SK-N-SH (cell line): ENCODE measurements at regions not wholly inside any gene's neighbourhood (a gene's known extent, or its start where the extent isn't known, plus 50 kb on each side); places are given as distances from the start of the nearest gene placed in this dataset.

Experiments
- CTCF ChIA-PET: fragments of 300-600, 350-600 bp; formaldehyde crosslinking; extraction: SDS; loops from one replicate; lab custom pipeline; 2021; lab: Yijun Ruan, JAX
- POLR2A ChIA-PET: fragments of 350-600 bp; sonication (Branson Sonifier 250); formaldehyde crosslinking; extraction: SDS; loops from one replicate; lab custom pipeline; 2020; ENCODE audit warnings: antibody characterized with exemption, inconsistent platforms; lab: Yijun Ruan, JAX
- DNase-seq: peaks from one replicate; pipeline ENCODE4 v3.0.0; 2012
- H2AFZ ChIP-seq: fragments of 200-600 bp; sonication (generic); 2 replicates; pipeline ENCODE4 v1.8.1; 2016; ENCODE audit warnings: antibody characterized with exemption, mild to moderate bottlenecking, low read depth
- H3F3A ChIP-seq: fragments of 200-600 bp; sonication (generic); replicated peaks from 2 replicates; pipeline ENCODE3; 2016; ENCODE audit warnings: antibody characterized with exemption, mild to moderate bottlenecking; ENCODE audit not compliant: insufficient read depth
- H3K27ac ChIP-seq, 2 experiments: fragments of 200-500 bp in 1 of 2; fragments of 200-600 bp in 1 of 2; sonication (Bioruptor generic) in 1 of 2; sonication (generic), shearing (Covaris generic) in 1 of 2; 2 replicates each; pipeline versions ENCODE4 v1.5.1 to v1.6.1; 2014 to 2016; ENCODE audit warnings: low read depth in 2 of 2, inconsistent platforms in 1 of 2, low read length in 1 of 2, mild to moderate bottlenecking in 1 of 2, mixed read lengths in 1 of 2
- H3K27me3 ChIP-seq: fragments of 200-600 bp; sonication (generic), shearing (Covaris generic); 2 replicates; pipeline ENCODE4 v1.6.1; 2016; ENCODE audit warnings: mixed run types; ENCODE audit not compliant: insufficient read depth
- H3K36me3 ChIP-seq, 2 experiments: fragments of 200-500 bp in 1 of 2; fragments of 200-600 bp in 1 of 2; sonication (Bioruptor generic) in 1 of 2; sonication (generic) in 1 of 2; replicated peaks in 1 of 2; 2 replicates each; pipeline versions ENCODE3 to v1.5.1; 2014 to 2016; ENCODE audit warnings: low read length in 1 of 2, mild to moderate bottlenecking in 1 of 2; ENCODE audit not compliant: insufficient read depth in 2 of 2, control insufficient read depth in 1 of 2
- H3K4me1 ChIP-seq, 2 experiments: fragments of 200-500 bp in 1 of 2; fragments of 200-600 bp in 1 of 2; sonication (Bioruptor generic) in 1 of 2; sonication (generic), shearing (Covaris generic) in 1 of 2; 2 replicates each; pipeline versions ENCODE4 v1.5.1 to v1.6.1; 2014 to 2016; ENCODE audit warnings: low read depth in 1 of 2, low read length in 1 of 2, mixed run types in 1 of 2; ENCODE audit not compliant: insufficient read depth in 2 of 2, control insufficient read depth in 1 of 2
- H3K4me2 ChIP-seq: fragments of 200-600 bp; sonication (generic), shearing (Covaris generic); 2 replicates; pipeline ENCODE4 v1.6.1; 2017; ENCODE audit warnings: mixed run types
- H3K4me3 ChIP-seq, 2 experiments: fragments of 200-500 bp in 1 of 2; fragments of 200-600 bp in 1 of 2; sonication (Bioruptor generic) in 1 of 2; sonication (generic), shearing (Covaris generic) in 1 of 2; 2 replicates each; pipeline versions ENCODE4 v1.5.1 to v1.8.1; 2014 to 2016; ENCODE audit warnings: low read depth in 2 of 2, inconsistent platforms in 1 of 2, low read length in 1 of 2, mild to moderate bottlenecking in 1 of 2, mixed read lengths in 1 of 2, moderate library complexity in 1 of 2
- H3K79me2 ChIP-seq: fragments of 200-600 bp; sonication (generic); 2 replicates; pipeline ENCODE4 v1.8.1; 2017; ENCODE audit warnings: mild to moderate bottlenecking; ENCODE audit not compliant: insufficient read depth
- H3K9ac ChIP-seq: fragments of 200-600 bp; sonication (generic); 2 replicates; pipeline ENCODE4 v1.6.1; 2017; ENCODE audit warnings: mixed run types
- H3K9me2 ChIP-seq: fragments of 200-600 bp; sonication (generic); 2 replicates; pipeline ENCODE4 v1.6.1; 2017; ENCODE audit warnings: mixed run types
- H3K9me3 ChIP-seq: fragments of 200-600 bp; sonication (generic); 2 replicates; pipeline ENCODE4 v1.6.1; 2017; ENCODE audit warnings: mixed run types, mild to moderate bottlenecking, moderate library complexity
- H4K20me1 ChIP-seq: fragments of 200-600 bp; sonication (generic); 2 replicates; pipeline ENCODE4 v1.6.1; 2017; ENCODE audit warnings: mild to moderate bottlenecking, mixed run types; ENCODE audit not compliant: insufficient read depth
- MEF2A ChIP-seq: IDR thresholded peaks from 2 replicates; pipeline ENCODE4 v1.4.0; 2012; ENCODE audit warnings: low read depth, borderline replicate concordance
- NRF1 ChIP-seq: IDR thresholded peaks from 2 replicates; pipeline ENCODE4 v1.6.1; 2012; ENCODE audit warnings: low read depth, mild to moderate bottlenecking, low read length
- RAD21 ChIP-seq: IDR thresholded peaks from 2 replicates; pipeline ENCODE4 v1.6.1; 2012; ENCODE audit warnings: mild to moderate bottlenecking, low read length
- RXRA ChIP-seq: IDR thresholded peaks from 2 replicates; pipeline ENCODE4 v1.4.0; 2012; ENCODE audit warnings: low read depth, mild to moderate bottlenecking, borderline replicate concordance
- TAF1 ChIP-seq: IDR thresholded peaks from 2 replicates; pipeline ENCODE4 v1.6.1; 2012; ENCODE audit warnings: low read depth, mild to moderate bottlenecking, low read length, moderate library complexity, borderline replicate concordance
- USF2 ChIP-seq: fragments of 150-350 bp; IDR thresholded peaks from 2 replicates; pipeline ENCODE4 v1.6.1; 2017; ENCODE audit warnings: antibody characterized with exemption, low read length, low read depth, borderline replicate concordance
- WGBS: methylation state at CpG from one replicate; pipeline ENCODE4 v1.1.6; 2017; ENCODE audit warnings: low lambda C conversion rate; 5-methylcytosine and 5-hydroxymethylcytosine counted together
- TF ChIP-seq, protein P1 (sequence below): IDR thresholded peaks from 2 replicates; pipeline ENCODE4 v1.4.0; 2012; ENCODE audit warnings: low read depth, borderline replicate concordance
- TF ChIP-seq, protein P2 (sequence below): IDR thresholded peaks from 2 replicates; pipeline ENCODE4 v1.6.1; 2012; ENCODE audit warnings: mild to moderate bottlenecking, low read depth, low read length, moderate library complexity
- TF ChIP-seq, protein P3 (sequence below): fragments of 150-350 bp; IDR thresholded peaks from 2 replicates; pipeline ENCODE4 v1.6.1; 2016; ENCODE audit warnings: mild to moderate bottlenecking, low read depth, low read length

DNA sequence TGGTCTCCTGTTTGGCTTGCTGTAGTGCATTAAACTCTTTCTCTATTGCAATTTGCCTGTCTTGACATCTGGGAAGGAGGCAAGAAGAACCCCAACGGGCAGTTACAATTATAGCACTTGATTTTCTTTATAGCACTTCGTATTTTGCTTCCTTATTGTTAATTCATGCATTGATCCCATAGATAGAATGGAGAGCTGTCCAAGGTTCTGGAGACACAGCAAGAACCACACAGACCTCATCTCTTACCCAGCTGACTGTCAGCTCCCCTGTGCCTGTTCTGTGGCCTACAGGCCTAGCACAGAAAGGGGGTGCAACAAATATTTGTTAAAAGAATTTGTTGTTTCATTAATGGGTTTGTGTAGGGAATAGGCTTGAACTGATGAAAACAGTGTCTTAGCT is 194.3 kb downstream of the GALNT1 start:
- no peak overlapping the region for H2AFZ ChIP-seq
- H3K9me2 ChIP-seq: no peaks in the 10 kb centered on the region
- H3K4me2 ChIP-seq: no peak overlapping the region
- WGBS: 22% methylated on average over 2 of the region's 2 CpGs
- H3K36me3 ChIP-seq: no peaks in the 10 kb centered on the region
- H3K4me3 ChIP-seq: no peak overlapping the region
- H3K4me1 ChIP-seq: peaks cover 0 to 12% of the 10 kb centered on the region in 2 experiments; a peak in 1 of 4 replicates
- no peaks in the 10 kb centered on the region for H3K9me3 ChIP-seq
- H3K79me2 ChIP-seq: no peaks in the 10 kb centered on the region
- DNase-seq: no peak
- no peak for TF ChIP-seq USF2
- no peak for TF ChIP-seq RXRA
- no peak for TF ChIP-seq MEF2A
- TF ChIP-seq RAD21: no peak
- TF ChIP-seq, protein P1, sequence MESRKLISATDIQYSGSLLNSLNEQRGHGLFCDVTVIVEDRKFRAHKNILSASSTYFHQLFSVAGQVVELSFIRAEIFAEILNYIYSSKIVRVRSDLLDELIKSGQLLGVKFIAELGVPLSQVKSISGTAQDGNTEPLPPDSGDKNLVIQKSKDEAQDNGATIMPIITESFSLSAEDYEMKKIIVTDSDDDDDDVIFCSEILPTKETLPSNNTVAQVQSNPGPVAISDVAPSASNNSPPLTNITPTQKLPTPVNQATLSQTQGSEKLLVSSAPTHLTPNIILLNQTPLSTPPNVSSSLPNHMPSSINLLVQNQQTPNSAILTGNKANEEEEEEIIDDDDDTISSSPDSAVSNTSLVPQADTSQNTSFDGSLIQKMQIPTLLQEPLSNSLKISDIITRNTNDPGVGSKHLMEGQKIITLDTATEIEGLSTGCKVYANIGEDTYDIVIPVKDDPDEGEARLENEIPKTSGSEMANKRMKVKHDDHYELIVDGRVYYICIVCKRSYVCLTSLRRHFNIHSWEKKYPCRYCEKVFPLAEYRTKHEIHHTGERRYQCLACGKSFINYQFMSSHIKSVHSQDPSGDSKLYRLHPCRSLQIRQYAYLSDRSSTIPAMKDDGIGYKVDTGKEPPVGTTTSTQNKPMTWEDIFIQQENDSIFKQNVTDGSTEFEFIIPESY: no peak
- TF ChIP-seq, protein P2, sequence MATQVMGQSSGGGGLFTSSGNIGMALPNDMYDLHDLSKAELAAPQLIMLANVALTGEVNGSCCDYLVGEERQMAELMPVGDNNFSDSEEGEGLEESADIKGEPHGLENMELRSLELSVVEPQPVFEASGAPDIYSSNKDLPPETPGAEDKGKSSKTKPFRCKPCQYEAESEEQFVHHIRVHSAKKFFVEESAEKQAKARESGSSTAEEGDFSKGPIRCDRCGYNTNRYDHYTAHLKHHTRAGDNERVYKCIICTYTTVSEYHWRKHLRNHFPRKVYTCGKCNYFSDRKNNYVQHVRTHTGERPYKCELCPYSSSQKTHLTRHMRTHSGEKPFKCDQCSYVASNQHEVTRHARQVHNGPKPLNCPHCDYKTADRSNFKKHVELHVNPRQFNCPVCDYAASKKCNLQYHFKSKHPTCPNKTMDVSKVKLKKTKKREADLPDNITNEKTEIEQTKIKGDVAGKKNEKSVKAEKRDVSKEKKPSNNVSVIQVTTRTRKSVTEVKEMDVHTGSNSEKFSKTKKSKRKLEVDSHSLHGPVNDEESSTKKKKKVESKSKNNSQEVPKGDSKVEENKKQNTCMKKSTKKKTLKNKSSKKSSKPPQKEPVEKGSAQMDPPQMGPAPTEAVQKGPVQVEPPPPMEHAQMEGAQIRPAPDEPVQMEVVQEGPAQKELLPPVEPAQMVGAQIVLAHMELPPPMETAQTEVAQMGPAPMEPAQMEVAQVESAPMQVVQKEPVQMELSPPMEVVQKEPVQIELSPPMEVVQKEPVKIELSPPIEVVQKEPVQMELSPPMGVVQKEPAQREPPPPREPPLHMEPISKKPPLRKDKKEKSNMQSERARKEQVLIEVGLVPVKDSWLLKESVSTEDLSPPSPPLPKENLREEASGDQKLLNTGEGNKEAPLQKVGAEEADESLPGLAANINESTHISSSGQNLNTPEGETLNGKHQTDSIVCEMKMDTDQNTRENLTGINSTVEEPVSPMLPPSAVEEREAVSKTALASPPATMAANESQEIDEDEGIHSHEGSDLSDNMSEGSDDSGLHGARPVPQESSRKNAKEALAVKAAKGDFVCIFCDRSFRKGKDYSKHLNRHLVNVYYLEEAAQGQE: peak; percentile 92
- TF ChIP-seq, all 33 proteins: peak for 1
- POLR2A ChIA-PET: no interaction called here
- Histone ChIP-seq H3K27me3 (no peaks in the 10 kb centered on the region), H3F3A (no peaks in the 10 kb centered on the region), H4K20me1 (no peaks in the 10 kb centered on the region), H3K27ac (no peak overlapping the region), H3K9ac (no peak overlapping the region)
- CTCF ChIA-PET: interaction anchor here (1.1 to 3.4 kb wide), 2 partner anchors 19 to 174 kb away, joined by 3 to 13 read pairs; no protein-coding TSS in a partner anchor

- no peak for DNase-seq
- H3K9ac ChIP-seq: no peak overlapping the region
- no peaks in the 10 kb centered on the region for H3K9me2 ChIP-seq
- TF ChIP-seq TAF1 (no peak), USF2 (no peak), NRF1 (no peak), RAD21 (no peak)
- TF ChIP-seq, protein P3, sequence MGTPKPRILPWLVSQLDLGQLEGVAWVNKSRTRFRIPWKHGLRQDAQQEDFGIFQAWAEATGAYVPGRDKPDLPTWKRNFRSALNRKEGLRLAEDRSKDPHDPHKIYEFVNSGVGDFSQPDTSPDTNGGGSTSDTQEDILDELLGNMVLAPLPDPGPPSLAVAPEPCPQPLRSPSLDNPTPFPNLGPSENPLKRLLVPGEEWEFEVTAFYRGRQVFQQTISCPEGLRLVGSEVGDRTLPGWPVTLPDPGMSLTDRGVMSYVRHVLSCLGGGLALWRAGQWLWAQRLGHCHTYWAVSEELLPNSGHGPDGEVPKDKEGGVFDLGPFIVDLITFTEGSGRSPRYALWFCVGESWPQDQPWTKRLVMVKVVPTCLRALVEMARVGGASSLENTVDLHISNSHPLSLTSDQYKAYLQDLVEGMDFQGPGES: no peak
- H3K79me2 ChIP-seq: no peaks in the 10 kb centered on the region
- H4K20me1 ChIP-seq: no peaks in the 10 kb centered on the region
- no peaks in the 10 kb centered on the region for H3F3A ChIP-seq
- no peaks in the 10 kb centered on the region for H3K36me3 ChIP-seq
- H3K27ac ChIP-seq: no peak overlapping the region
- no peak overlapping the region for H3K4me2 ChIP-seq
- H3K4me1 ChIP-seq: peaks cover 0 to 12% of the 10 kb centered on the region in 2 experiments; a peak in 1 of 4 replicates
- H3K27me3 ChIP-seq: no peaks in the 10 kb centered on the region
- no peak overlapping the region for H2AFZ ChIP-seq
- WGBS: 43% methylated on average over 2 of the region's 2 CpGs
- no peaks in the 10 kb centered on the region for H3K9me3 ChIP-seq
- no peak overlapping the region for H3K4me3 ChIP-seq
- POLR2A ChIA-PET: no interaction called here
- CTCF ChIA-PET: interaction anchor here (1.1 to 3.4 kb wide), 2 partner anchors 20 to 173 kb away, joined by 3 to 13 read pairs; no protein-coding TSS in a partner anchor
Observed at GRCh38 chr18:35776473-35776872, 194.9 kb downstream of the GALNT1 start.
